ENCODE measurements at regions not wholly inside any gene's neighbourhood (a gene's known extent, or its start where the extent isn't known, plus 50 kb on each side); places are given as distances from the start of the nearest gene placed in this dataset.

GRCh38 chr21:27480841-27481261 is 514.0 kb upstream of the ADAMTS5 start:
- no peak overlapping the region for H3K9ac ChIP-seq (ENCODE audit: control insufficient read depth, extremely low read depth, insufficient read depth, low read length)
- no peaks in the 10 kb centered on the region for H4K20me1 ChIP-seq (ENCODE audit: control insufficient read depth, extremely low read depth, insufficient read depth, low read length)
- no peaks in the 10 kb centered on the region for H3K9me1 ChIP-seq (ENCODE audit: control insufficient read depth, extremely low read depth, insufficient read depth, low read length)
- dilution Hi-C loops (cut with MboI; ENCODE audit: extremely low pct_ligation_motif_present, low sequenced_read_pairs), result no loop called here
- H2AFZ ChIP-seq (ENCODE audit: control insufficient read depth, low read length), result peak overlapping the region; percentile 16
- TF ChIP-seq, protein P1, sequence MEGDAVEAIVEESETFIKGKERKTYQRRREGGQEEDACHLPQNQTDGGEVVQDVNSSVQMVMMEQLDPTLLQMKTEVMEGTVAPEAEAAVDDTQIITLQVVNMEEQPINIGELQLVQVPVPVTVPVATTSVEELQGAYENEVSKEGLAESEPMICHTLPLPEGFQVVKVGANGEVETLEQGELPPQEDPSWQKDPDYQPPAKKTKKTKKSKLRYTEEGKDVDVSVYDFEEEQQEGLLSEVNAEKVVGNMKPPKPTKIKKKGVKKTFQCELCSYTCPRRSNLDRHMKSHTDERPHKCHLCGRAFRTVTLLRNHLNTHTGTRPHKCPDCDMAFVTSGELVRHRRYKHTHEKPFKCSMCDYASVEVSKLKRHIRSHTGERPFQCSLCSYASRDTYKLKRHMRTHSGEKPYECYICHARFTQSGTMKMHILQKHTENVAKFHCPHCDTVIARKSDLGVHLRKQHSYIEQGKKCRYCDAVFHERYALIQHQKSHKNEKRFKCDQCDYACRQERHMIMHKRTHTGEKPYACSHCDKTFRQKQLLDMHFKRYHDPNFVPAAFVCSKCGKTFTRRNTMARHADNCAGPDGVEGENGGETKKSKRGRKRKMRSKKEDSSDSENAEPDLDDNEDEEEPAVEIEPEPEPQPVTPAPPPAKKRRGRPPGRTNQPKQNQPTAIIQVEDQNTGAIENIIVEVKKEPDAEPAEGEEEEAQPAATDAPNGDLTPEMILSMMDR (optimal IDR thresholded peaks at IDR 0.05 in 1 of 3, IDR thresholded peaks at IDR 0.05 in 1 of 3, conservative IDR thresholded peaks at IDR 0.05 in 1 of 3; ENCODE audit: extremely low read depth in 1 of 3, insufficient read depth in 2 of 3, low read length in 3 of 3), result no peak
- TF ChIP-seq EZH2 (IDR thresholded peaks at IDR 0.05; ENCODE audit: low read length), result no peak
- H3K4me3 ChIP-seq (ENCODE audit: control insufficient read depth in 2 of 3, extremely low read depth in 1 of 3, insufficient read depth in 2 of 3, low read depth in 1 of 3, low read length in 3 of 3), result no peak overlapping the region
- no peaks in the 10 kb centered on the region for H3K27me3 ChIP-seq (ENCODE audit: control insufficient read depth, extremely low read depth, insufficient read depth, low read length)
- H3K9me3 ChIP-seq (ENCODE audit: control insufficient read depth, low read depth, low read length), result no peaks in the 10 kb centered on the region
- H3K27ac ChIP-seq (ENCODE audit: control insufficient read depth, insufficient read depth, low read length), result peak overlapping the region; percentile 24
- FAIRE-seq (peak; percentile 71), DNase-seq (ENCODE audit: low read depth, low spot score) (peak; percentile 26)
- H3K79me2 ChIP-seq (ENCODE audit: control insufficient read depth, insufficient read depth, low read length), result no peaks in the 10 kb centered on the region
- no peaks in the 10 kb centered on the region for H3K36me3 ChIP-seq (ENCODE audit: control insufficient read depth in 2 of 2, extremely low read depth in 1 of 2, insufficient read depth in 2 of 2, low read length in 2 of 2)
- peaks cover 7% of the 10 kb centered on the region for H3K4me1 ChIP-seq (ENCODE audit: control insufficient read depth, extremely low read depth, insufficient read depth, low read length)
- H3K4me2 ChIP-seq (ENCODE audit: control insufficient read depth, extremely low read depth, insufficient read depth, low read depth, low read length), result peak overlapping the region; percentile 34

DNA sequence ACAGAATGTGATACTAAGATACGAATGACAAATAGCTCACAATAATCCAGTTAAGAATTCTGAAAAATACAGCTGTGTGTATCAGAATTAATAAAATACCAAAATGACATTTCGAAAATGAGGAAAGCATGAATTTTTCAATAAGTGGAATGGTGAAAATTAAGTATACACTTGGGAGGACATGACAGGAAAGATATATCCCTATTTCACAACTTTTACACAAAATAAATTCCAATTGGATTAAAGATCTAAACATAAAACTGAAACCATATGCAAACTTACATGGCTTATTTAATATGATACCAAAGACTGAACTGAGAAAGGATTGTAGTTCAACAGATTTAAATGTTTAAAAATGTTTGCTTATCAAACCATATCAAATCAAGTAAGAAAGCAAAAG is 510.4 kb upstream of the ADAMTS5 start:
- no peak for DNase-seq (ENCODE audit: low read depth, low spot score)
- FAIRE-seq, result no peak
- dilution Hi-C loops (cut with MboI; ENCODE audit: extremely low pct_ligation_motif_present, low sequenced_read_pairs), result no loop called here

More for the DNA sequence above, 510.4 kb upstream of the ADAMTS5 start:
- no peak overlapping the region for H3K4me3 ChIP-seq (ENCODE audit: control insufficient read depth in 2 of 3, extremely low read depth in 1 of 3, insufficient read depth in 2 of 3, low read depth in 1 of 3, low read length in 3 of 3)
- H3K9ac ChIP-seq (ENCODE audit: control insufficient read depth, extremely low read depth, insufficient read depth, low read length), result no peak overlapping the region
- H3K79me2 ChIP-seq (ENCODE audit: control insufficient read depth, insufficient read depth, low read length), result no peaks in the 10 kb centered on the region
- no peaks in the 10 kb centered on the region for H3K9me3 ChIP-seq (ENCODE audit: control insufficient read depth, low read depth, low read length)
- no peak overlapping the region for H3K27ac ChIP-seq (ENCODE audit: control insufficient read depth, insufficient read depth, low read length)
- TF ChIP-seq EZH2 (IDR thresholded peaks at IDR 0.05; ENCODE audit: low read length), result no peak
- TF ChIP-seq, protein P1 (optimal IDR thresholded peaks at IDR 0.05 in 1 of 3, IDR thresholded peaks at IDR 0.05 in 1 of 3, conservative IDR thresholded peaks at IDR 0.05 in 1 of 3; ENCODE audit: extremely low read depth in 1 of 3, insufficient read depth in 2 of 3, low read length in 3 of 3), result no peak
- no peaks in the 10 kb centered on the region for H3K9me1 ChIP-seq (ENCODE audit: control insufficient read depth, extremely low read depth, insufficient read depth, low read length)
- H3K36me3 ChIP-seq (ENCODE audit: control insufficient read depth in 2 of 2, extremely low read depth in 1 of 2, insufficient read depth in 2 of 2, low read length in 2 of 2), result no peaks in the 10 kb centered on the region
- peaks cover 7% of the 10 kb centered on the region for H3K4me1 ChIP-seq (ENCODE audit: control insufficient read depth, extremely low read depth, insufficient read depth, low read length)
- H3K4me2 ChIP-seq (ENCODE audit: control insufficient read depth, extremely low read depth, insufficient read depth, low read depth, low read length), result no peak overlapping the region
- no peaks in the 10 kb centered on the region for H3K27me3 ChIP-seq (ENCODE audit: control insufficient read depth, extremely low read depth, insufficient read depth, low read length)
- no peak overlapping the region for H2AFZ ChIP-seq (ENCODE audit: control insufficient read depth, low read length)
- H4K20me1 ChIP-seq (ENCODE audit: control insufficient read depth, extremely low read depth, insufficient read depth, low read length), result no peaks in the 10 kb centered on the region
